Kidney epithelial cell (primary cell): ENCODE measurements at regions not wholly inside any gene's neighbourhood (a gene's known extent, or its start where the extent isn't known, plus 50 kb on each side); places are given as distances from the start of the nearest gene placed in this dataset.

Experiments
- DNase-seq: peaks from one replicate; pipeline ENCODE4 v3.0.0-alpha.2; 2010; ENCODE audit warnings: low read depth
- H3K27me3 ChIP-seq: 2 replicates; pipeline ENCODE4 v1.6.0; 2011; ENCODE audit warnings: low read length; ENCODE audit not compliant: control insufficient read depth, insufficient read depth
- H3K36me3 ChIP-seq: 2 replicates; pipeline ENCODE4 v1.5.1; 2011; ENCODE audit warnings: low read length; ENCODE audit not compliant: control insufficient read depth, insufficient read depth
- H3K4me3 ChIP-seq: 2 replicates; pipeline ENCODE4 v1.5.1; 2011; ENCODE audit warnings: low read depth, mild to moderate bottlenecking, control low read depth, low read length
- TF ChIP-seq, protein P1 (sequence below): IDR thresholded peaks from 2 replicates; pipeline ENCODE4 v1.5.1; 2011; ENCODE audit warnings: mild to moderate bottlenecking, moderate library complexity, low read length, control low read depth, inconsistent platforms; ENCODE audit not compliant: insufficient read depth, poor library complexity, severe bottlenecking

DNA sequence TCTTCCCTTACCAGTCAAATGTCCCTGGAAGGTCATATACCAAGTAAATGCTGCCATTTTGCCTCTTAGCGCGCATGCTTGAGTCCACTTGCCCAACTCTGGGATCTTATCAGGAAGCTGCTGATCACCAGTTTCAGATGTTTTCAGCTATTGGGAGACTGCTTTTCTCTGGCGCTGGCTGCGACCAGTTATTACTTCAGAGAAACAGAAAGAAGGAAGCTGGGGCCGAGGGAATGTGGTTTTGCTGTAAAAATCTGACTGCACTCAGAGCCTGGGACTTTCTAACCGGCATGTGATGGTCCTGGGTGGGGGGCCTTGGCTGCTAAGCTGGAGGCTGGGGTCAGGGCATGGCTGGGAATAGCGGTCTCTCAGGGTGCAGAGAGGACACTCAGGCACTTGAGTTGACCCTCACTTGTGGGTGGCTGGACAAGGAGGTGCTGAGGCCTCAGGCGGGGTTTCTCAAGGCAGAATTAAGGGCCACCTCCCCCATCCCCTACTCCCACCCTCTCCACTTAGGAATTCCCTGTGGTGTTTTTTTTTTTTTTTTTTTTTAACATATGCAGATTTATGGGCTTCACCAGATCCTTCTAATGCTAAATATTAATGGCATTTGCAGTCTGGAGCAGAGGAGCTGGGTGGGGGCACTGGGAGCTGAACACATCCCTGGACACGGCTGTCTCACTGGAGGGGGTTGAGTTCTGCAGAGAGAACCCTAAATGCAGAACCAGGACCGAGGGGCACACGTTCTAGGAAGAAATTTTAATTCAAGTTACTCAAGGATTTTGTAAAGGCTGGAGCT is 145.8 kb downstream of the CYLD start:
- TF ChIP-seq, protein P1, sequence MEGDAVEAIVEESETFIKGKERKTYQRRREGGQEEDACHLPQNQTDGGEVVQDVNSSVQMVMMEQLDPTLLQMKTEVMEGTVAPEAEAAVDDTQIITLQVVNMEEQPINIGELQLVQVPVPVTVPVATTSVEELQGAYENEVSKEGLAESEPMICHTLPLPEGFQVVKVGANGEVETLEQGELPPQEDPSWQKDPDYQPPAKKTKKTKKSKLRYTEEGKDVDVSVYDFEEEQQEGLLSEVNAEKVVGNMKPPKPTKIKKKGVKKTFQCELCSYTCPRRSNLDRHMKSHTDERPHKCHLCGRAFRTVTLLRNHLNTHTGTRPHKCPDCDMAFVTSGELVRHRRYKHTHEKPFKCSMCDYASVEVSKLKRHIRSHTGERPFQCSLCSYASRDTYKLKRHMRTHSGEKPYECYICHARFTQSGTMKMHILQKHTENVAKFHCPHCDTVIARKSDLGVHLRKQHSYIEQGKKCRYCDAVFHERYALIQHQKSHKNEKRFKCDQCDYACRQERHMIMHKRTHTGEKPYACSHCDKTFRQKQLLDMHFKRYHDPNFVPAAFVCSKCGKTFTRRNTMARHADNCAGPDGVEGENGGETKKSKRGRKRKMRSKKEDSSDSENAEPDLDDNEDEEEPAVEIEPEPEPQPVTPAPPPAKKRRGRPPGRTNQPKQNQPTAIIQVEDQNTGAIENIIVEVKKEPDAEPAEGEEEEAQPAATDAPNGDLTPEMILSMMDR: no peak
- DNase-seq: no peak
- H3K36me3 ChIP-seq: no peaks in the 10 kb centered on the region

DNA sequence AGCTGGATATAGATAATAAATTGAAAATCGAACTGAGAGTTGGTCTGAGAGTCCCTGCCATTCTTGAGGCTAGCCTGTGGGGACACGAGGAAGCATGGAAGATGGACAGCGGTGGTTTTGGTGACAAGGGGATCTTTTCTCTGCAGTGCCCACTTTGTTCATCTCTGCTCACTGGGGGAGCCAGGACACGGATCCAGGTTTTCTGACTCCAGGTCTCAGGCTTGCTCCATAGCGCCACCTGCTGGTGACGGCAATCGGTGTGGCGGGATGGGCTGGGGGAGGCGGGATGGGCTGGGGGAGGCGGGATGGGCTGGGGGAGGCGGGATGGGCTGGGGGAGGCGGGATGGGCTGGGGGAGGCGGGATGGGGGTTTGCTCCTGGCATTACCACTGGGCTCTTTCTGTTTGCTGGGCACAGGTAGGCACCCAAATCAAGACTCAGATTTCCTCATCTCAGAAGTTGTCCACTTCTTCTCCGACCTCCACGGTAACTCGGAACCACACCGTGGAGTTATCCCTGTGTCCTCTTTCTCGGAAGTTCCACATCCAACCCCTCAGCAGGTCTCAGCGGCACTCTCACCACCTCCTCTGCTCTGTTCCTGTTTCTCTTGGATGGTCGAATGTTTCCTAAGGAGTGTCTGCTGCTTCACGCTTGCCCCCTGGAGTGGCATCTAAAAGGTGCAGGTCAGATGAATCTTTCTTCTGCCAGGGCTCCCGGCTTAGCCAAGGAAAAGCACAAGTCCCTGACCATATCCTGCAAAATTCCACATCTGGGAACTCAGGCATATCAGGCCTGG is 142.4 kb downstream of the CYLD start:
- Histone ChIP-seq H3K27me3 (no peaks in the 10 kb centered on the region), H3K36me3 (no peaks in the 10 kb centered on the region), H3K4me3 (no peak overlapping the region)
- no peak for DNase-seq
- TF ChIP-seq, protein P1: peak; percentile 24

More for the DNA sequence above, 145.8 kb downstream of the CYLD start:
- Histone ChIP-seq H3K4me3 (no peak overlapping the region), H3K27me3 (no peaks in the 10 kb centered on the region)

DNA sequence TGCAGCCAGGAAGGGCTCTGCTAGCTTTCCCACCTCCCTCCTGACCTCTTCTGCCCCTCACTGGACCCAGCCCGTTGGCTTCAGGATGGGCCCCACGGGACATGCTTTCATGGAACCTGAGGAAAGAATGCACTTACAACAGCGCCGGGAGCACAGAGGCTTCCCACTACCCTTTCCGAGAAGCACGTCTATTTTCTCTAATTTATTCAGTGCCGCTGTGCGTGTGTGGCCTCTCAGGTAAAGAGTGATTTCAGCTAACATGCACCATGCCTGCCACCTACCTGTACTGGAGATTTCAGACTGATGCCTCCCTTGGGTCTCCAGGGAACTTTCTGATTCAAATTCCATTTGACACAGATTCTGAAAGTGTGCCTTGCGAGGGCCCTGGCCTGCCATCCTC is 140.1 kb downstream of the CYLD start:
- TF ChIP-seq, protein P1: no peak
- Histone ChIP-seq H3K36me3 (no peaks in the 10 kb centered on the region), H3K4me3 (no peak overlapping the region), H3K27me3 (peaks cover 2% of the 10 kb centered on the region)
- no peak for DNase-seq

DNA sequence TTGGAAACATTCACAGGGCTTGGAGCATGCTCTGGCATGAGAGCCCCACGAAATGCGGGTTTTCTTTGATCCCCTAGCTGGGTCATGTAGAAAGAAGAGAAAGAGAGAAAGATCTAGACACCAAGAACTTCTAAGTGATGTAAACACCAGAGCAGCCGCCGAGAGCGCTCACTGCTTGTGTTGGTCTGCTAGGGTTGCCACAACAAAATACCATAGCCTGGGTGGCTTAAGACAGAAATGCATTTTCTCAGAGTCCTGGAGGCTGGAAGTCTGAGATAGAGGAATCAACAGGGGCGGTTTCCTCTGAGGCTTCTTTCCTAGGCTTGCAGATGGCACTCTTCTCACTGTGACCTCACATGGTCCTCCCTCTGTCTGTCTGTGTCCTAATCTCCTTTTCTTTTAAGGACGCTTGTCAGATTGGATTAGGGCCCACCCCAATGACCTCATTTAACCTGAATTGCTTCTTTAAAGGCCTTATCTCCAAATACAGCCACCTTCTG is 139.5 kb downstream of the CYLD start:
- DNase-seq: no peak
- H3K36me3 ChIP-seq: no peaks in the 10 kb centered on the region
- H3K4me3 ChIP-seq: no peak overlapping the region
- H3K27me3 ChIP-seq: peaks cover 2% of the 10 kb centered on the region
- TF ChIP-seq, protein P1: no peak

DNA sequence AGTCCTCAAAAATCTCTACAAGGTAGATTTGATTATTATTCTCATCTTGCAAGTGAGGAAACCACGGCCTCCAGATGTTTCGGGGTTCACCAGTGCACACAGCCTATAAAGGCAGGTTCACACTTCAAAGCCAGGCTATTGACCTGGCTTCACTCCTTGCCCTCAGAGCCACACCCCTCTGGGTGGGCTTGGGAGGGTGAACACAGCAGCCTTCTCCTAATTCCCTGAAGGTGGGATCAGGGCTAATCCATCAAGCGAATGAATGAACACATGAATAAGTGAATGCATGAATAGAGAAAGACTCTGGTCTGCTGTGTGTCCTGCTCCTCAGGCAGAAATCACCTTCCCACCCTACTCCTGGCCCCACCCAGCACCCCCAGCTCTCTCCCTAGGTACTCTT is 139.0 kb downstream of the CYLD start:
- no peaks in the 10 kb centered on the region for H3K36me3 ChIP-seq
- no peak for DNase-seq
- TF ChIP-seq, protein P1: no peak
- H3K27me3 ChIP-seq: peaks cover 2% of the 10 kb centered on the region
- H3K4me3 ChIP-seq: no peak overlapping the region
